Naive B cell (primary cell): ENCODE measurements at regions not wholly inside any gene's neighbourhood (a gene's known extent, or its start where the extent isn't known, plus 50 kb on each side); places are given as distances from the start of the nearest gene placed in this dataset.
A peak's percentile ranks its signal among the peaks of the same experiment; 100 is the strongest.

Experiments
- ATAC-seq, 2 donors: fragments of 150-1000 bp; cut with Tn5 transposase; 2 replicates each; pipeline ENCODE4 v1.10.0; 2021; ENCODE audit warnings: low read depth in 2 of 2, mild to moderate bottlenecking in 2 of 2, moderate library complexity in 2 of 2
- DNase-seq: peaks from one replicate; pipeline ENCODE4 v3.0.0; 2022
- H3K27ac Mint-ChIP-seq, 6 donors: one replicate each; pipeline ENCODE4 v1.8.0; 2020 to 2022; ENCODE audit warnings: mild to moderate bottlenecking in 6 of 6, mixed read lengths in 6 of 6, moderate library complexity in 5 of 6, inconsistent platforms in 2 of 6
- H3K27me3 Mint-ChIP-seq, 3 donors: one replicate each; pipeline ENCODE4 v1.8.0; 2021 to 2022; ENCODE audit warnings: mixed read lengths in 3 of 3, mild to moderate bottlenecking in 1 of 3
- H3K36me3 Mint-ChIP-seq, 2 donors: one replicate each; pipeline ENCODE4 v1.8.0; 2020 to 2022; ENCODE audit warnings: mixed read lengths in 2 of 2, inconsistent platforms in 1 of 2, mild to moderate bottlenecking in 1 of 2
- H3K4me1 Mint-ChIP-seq, 3 donors: one replicate each; pipeline ENCODE4 v1.8.0; 2020 to 2022; ENCODE audit warnings: mixed read lengths in 3 of 3, inconsistent platforms in 1 of 3, mild to moderate bottlenecking in 1 of 3, moderate library complexity in 1 of 3
- H3K4me3 Mint-ChIP-seq, 8 donors: one replicate each; pipeline ENCODE4 v1.8.0; 2020 to 2022; ENCODE audit warnings: mild to moderate bottlenecking in 8 of 8, mixed read lengths in 8 of 8, moderate library complexity in 8 of 8, inconsistent platforms in 2 of 8
- H3K9me3 Mint-ChIP-seq, 7 donors: one replicate each; pipeline ENCODE4 v1.8.0; 2020 to 2022; ENCODE audit warnings: mixed read lengths in 7 of 7, mild to moderate bottlenecking in 5 of 7, inconsistent platforms in 2 of 7, moderate library complexity in 1 of 7

DNA sequence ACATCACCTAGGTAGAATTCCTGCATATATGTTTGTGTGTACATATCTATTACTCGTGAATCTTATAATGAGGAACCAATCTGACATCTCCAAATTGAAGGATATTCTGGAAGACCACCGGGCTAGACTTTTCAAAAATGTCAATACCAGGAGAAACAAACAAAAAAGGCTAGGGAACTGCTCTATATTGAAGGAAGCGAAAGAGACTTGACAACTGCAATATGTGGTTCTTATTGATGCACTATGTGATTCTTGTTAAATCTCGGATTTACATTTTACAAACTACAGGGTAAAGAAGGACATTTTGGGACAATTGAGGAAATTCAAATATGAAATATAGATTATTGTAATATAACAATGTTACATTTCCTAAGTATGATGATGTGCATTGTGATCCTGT, 137.5 kb upstream of the CCDC54 start:
- no peak for ATAC-seq
- H3K27ac Mint-ChIP-seq: no peak overlapping the region
- DNase-seq: no peak
- peaks cover 3 to 9% (median 5%) of the 10 kb centered on the region in 3 donors for H3K27me3 Mint-ChIP-seq
- no peaks in the 10 kb centered on the region for H3K36me3 Mint-ChIP-seq
- no peaks in the 10 kb centered on the region for H3K9me3 Mint-ChIP-seq
- peak overlapping the region; percentile 71 to 97 (median 90) for H3K4me3 Mint-ChIP-seq
- H3K4me1 Mint-ChIP-seq: peaks cover 13 to 18% (median 17%) of the 10 kb centered on the region in 3 donors

DNA sequence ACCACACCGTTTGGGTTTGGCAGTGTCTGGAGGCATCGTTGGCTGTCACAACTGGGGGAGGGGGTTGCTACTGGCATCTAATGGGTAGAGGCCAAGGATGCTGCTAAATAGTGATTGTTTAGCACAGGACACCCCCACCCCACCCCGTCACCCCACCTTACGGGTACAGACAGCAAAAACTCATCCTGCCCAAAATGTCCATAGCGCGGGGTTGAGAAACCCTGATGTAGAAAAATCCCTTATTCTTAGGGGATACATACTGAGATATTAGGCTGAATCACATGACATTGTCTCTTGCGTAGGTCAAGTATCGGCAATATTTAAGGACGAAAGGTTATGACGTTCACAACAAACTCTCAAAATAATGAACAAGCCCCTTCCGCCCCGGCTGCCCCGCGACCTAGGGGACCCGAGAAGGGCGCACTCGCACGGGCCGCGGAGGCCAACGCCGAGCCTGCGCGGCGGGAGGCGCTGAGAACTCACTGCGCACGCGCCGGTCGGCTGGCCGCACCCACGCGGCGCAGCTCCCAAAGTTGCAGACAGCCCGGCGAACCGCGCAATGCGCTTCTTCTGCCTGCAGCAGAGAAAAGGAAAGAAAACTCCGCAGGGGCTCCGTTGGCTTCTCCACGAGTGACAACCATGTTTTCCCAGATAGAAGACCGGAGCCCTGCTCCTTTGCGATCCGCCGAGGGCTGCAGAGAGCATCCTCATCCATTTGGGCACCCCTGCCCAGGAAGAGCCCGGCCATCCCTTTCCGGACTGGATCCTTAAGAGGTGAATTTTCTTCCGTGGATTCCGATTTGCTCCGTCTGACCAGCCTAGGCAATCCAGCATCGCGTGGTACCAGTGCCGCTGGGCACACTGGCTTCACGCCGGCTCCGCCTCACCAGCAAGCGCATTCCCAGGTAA, 136.8 kb upstream of the CCDC54 start:
- peaks cover 13 to 18% (median 16%) of the 10 kb centered on the region in 3 donors for H3K4me1 Mint-ChIP-seq

DNA sequence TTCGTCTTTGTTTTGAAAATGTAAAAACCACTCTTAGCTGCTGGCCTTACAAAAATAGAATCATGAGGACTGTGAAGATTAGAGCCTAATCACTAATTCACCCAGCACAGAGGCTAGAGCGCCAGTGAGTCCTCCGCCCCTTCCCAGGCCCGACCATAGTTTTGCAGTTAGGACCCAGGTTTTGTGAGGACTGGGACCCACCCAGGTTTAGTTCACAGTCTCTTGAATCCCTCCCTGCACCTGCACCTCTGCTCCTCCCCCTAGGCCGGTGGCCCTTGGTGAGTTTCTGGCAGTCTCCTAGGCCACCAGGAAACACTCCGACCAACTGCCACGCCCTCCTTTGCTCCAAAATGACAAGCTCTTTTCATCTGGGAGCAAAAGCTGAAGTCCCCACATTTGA, 136.0 kb upstream of the CCDC54 start:
- peak; percentile 17 for DNase-seq
- ATAC-seq: peak; percentile 29 to 36
- Mint-ChIP-seq H3K9me3 (no peaks in the 10 kb centered on the region), H3K36me3 (no peaks in the 10 kb centered on the region), H3K4me3 (peak overlapping the region; percentile 85 to 97 (median 92)), H3K27ac (peak overlapping the region in 4 of 6 donors; percentile 6 to 85 (median 60)), H3K27me3 (peaks cover 0 to 3% (median 0%) of the 10 kb centered on the region in 3 donors), H3K4me1 (peaks cover 6 to 12% (median 9%) of the 10 kb centered on the region in 3 donors)

More for the DNA sequence above, 136.8 kb upstream of the CCDC54 start:
- peak; percentile 88 to 91 for ATAC-seq
- peak; percentile 72 for DNase-seq
- Mint-ChIP-seq H3K27ac (peak overlapping the region in 5 of 6 donors; percentile 6 to 85 (median 60)), H3K27me3 (peaks cover 0 to 8% (median 5%) of the 10 kb centered on the region in 3 donors), H3K9me3 (no peaks in the 10 kb centered on the region), H3K4me3 (peak overlapping the region; percentile 85 to 97 (median 92)), H3K36me3 (no peaks in the 10 kb centered on the region)

DNA sequence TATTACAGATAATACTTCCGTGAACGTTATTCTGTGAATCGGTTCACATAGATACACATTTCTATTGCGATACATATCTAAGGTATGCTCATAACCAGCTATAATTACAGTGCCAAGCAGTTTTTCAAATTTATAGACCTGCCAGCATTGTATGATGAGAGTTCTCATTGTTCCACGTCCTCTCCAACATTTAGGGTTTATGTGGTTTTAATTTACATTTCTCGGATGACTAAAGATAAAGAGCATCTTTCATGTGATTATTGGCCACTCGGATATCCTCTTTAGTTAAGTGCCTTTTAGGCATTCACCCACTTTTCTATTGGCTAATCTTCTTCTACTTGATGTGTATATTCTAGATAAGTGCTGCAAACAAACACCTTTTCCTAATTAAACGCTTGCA, 134.7 kb upstream of the CCDC54 start:
- H3K27ac Mint-ChIP-seq: no peak overlapping the region
- no peak for DNase-seq
- ATAC-seq: no peak
- H3K27me3 Mint-ChIP-seq: peaks cover 0 to 3% (median 0%) of the 10 kb centered on the region in 3 donors
- H3K36me3 Mint-ChIP-seq: no peaks in the 10 kb centered on the region
- peak overlapping the region in 3 of 8 donors; percentile 41 to 84 (median 47) for H3K4me3 Mint-ChIP-seq
- no peaks in the 10 kb centered on the region for H3K9me3 Mint-ChIP-seq
- H3K4me1 Mint-ChIP-seq: peaks cover 6 to 12% (median 9%) of the 10 kb centered on the region in 3 donors

DNA sequence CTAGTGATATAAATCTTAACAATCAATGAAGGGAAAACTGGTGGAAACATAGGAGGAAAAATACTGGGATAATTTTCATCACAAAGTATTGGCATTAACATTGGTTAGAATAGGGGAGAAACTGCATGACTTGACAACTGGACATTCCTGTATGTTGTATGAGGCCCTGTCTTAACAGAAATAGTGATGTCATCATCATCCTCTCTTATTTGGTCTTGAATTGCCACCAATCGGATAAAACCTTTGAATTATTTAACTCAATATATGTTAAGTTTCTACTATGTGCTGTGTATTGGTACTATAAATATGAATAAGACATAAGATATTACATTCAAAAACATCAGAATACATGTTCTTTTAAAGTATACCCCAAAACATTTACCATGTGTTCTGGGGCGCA, 130.1 kb upstream of the CCDC54 start:
- ATAC-seq (no peak), DNase-seq (no peak)
- H3K27me3 Mint-ChIP-seq: peaks cover 0 to 3% (median 0%) of the 10 kb centered on the region in 3 donors
- no peaks in the 10 kb centered on the region for H3K9me3 Mint-ChIP-seq
- no peak overlapping the region for H3K27ac Mint-ChIP-seq
- no peak overlapping the region for H3K4me3 Mint-ChIP-seq
- no peaks in the 10 kb centered on the region for H3K36me3 Mint-ChIP-seq
- H3K4me1 Mint-ChIP-seq: no peaks in the 10 kb centered on the region

DNA sequence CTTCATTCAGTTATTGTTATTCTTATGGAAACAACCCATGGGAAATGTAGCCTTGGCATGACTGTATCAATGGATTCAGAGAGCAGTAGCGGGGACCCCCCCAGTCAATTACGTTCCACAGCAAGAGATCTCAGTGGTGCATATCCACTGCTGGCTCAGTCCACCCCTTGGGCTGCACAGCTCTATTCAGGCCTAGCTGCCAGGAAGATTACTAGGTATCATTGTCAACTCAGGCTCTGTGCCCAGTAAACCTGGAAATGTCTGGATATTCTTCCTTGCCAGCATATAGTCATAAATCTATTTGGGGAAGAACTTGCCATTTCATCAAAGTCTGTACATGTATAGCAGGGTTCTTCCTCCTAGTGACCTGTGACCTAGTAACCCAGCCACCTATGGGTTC, 128.1 kb upstream of the CCDC54 start:
- no peaks in the 10 kb centered on the region for H3K36me3 Mint-ChIP-seq
- DNase-seq: no peak
- H3K27ac Mint-ChIP-seq: no peak overlapping the region
- no peaks in the 10 kb centered on the region for H3K9me3 Mint-ChIP-seq
- H3K4me1 Mint-ChIP-seq: no peaks in the 10 kb centered on the region
- H3K4me3 Mint-ChIP-seq: no peak overlapping the region
- no peak for ATAC-seq
- H3K27me3 Mint-ChIP-seq: no peaks in the 10 kb centered on the region

DNA sequence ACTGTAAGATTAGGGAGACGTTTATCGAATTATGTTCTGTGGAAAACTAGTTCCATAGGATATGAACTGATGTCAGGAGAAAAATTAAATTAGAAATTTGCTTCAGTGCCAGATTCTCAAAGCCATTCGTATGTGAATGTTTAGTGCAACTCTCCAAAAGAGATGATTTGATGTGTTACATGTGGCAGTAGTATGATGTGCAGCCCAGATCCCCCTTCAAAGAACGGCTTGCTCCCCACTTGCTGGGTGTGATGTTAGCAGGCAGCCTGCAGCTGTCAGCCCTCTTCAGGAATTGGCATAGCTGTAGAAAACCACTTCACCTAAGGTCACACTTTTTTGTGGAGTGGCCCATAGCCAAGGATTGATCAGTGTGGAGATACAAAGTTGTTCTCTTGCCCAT, 127.0 kb upstream of the CCDC54 start:
- DNase-seq (no peak), ATAC-seq (no peak)
- Mint-ChIP-seq H3K36me3 (no peaks in the 10 kb centered on the region), H3K27me3 (peaks cover 0 to 5% (median 0%) of the 10 kb centered on the region in 3 donors), H3K4me3 (no peak overlapping the region), H3K27ac (no peak overlapping the region), H3K9me3 (no peaks in the 10 kb centered on the region), H3K4me1 (no peaks in the 10 kb centered on the region)

DNA sequence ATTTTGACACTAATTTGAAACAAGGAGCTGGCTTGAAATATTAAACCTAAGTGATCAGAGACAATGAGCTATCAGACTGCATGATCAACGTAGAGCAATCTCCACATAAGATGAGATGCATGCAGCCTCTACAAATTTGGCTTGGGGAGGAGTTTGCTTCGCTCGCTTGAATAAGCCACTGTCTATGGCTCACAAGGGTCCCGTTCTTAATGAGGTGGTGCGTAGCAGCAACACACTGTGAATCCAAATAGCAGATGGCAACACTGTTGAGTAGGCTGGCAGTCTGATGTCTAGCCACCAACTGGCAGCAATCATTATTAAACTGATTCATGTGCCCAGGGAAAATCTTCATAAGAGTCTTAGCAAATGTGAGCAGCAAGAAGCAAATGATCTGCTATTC, 125.4 kb upstream of the CCDC54 start:
- DNase-seq (no peak), ATAC-seq (no peak)
- H3K9me3 Mint-ChIP-seq: no peaks in the 10 kb centered on the region
- no peaks in the 10 kb centered on the region for H3K4me1 Mint-ChIP-seq
- H3K4me3 Mint-ChIP-seq: no peak overlapping the region
- no peak overlapping the region for H3K27ac Mint-ChIP-seq
- H3K27me3 Mint-ChIP-seq: peaks cover 0 to 5% (median 0%) of the 10 kb centered on the region in 3 donors
- H3K36me3 Mint-ChIP-seq: no peaks in the 10 kb centered on the region

DNA sequence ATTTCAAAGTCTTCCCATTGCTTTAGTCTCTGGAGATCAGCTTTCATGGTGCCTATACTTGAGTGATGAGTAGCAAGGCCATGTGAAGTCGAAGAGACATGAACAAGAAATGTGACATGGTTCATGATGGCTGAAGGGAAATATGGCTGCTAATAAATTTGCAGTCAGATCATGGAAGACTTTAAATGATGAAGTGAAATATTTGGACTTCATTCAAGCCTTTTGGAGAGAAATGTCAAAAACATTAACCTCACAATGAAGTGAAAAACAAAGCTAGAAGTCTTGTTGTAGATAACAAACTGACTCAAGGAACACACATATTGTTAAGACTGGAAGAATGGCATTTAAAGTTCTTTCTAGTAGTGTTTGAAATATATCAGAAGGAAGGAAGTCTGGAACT, 120.3 kb upstream of the CCDC54 start:
- Mint-ChIP-seq H3K9me3 (peaks cover 0 to 1% (median 0%) of the 10 kb centered on the region in 7 donors), H3K4me3 (no peak overlapping the region), H3K36me3 (no peaks in the 10 kb centered on the region)

DNA sequence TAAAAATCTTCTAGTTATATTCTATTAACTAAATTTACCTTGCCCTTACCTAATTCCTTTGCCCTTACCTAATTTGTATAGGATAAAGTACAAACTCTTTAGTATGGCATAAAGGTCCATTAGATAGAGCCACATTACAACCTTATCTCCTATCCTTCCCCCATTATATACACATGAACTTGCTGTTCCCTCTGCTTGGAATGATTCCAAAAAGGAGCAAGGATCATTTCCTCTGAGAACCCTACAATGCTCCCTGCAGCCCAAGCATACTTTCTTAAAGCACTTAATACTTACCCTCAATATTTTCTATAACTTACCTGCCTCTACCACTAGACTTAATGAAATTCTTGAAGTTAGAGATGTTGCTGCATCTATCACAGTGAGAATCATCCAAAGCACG, 118.9 kb upstream of the CCDC54 start:
- H3K4me3 Mint-ChIP-seq: no peak overlapping the region
- peaks cover 0 to 5% (median 5%) of the 10 kb centered on the region in 3 donors for H3K27me3 Mint-ChIP-seq
- peaks cover 0 to 1% (median 0%) of the 10 kb centered on the region in 7 donors for H3K9me3 Mint-ChIP-seq
- H3K36me3 Mint-ChIP-seq: no peaks in the 10 kb centered on the region
- no peak overlapping the region for H3K27ac Mint-ChIP-seq
- DNase-seq (no peak), ATAC-seq (no peak)
- H3K4me1 Mint-ChIP-seq: no peaks in the 10 kb centered on the region

More for the DNA sequence above, 120.3 kb upstream of the CCDC54 start:
- no peak for DNase-seq
- no peaks in the 10 kb centered on the region for H3K4me1 Mint-ChIP-seq
- ATAC-seq: no peak
- no peak overlapping the region for H3K27ac Mint-ChIP-seq
- H3K27me3 Mint-ChIP-seq: peaks cover 0 to 5% (median 5%) of the 10 kb centered on the region in 3 donors

DNA sequence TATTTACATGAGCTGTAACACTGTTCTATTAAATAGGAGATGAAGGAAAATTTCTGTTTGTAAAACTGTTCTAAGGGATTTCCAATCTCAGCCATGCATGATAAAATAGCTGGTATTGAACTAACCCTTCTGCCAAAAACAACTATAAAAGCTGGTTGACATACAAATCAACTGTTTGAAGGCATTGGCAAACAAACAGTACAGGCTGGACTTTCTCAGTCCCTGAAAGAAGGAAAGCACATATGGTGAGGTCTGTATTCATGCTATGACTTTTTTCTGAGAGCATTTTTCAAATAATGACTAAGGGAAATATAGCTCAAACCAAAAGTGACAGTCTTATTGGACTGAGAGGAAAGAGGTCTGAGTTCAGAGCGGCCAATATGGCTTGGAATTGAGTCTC, 117.0 kb upstream of the CCDC54 start:
- Mint-ChIP-seq H3K4me1 (no peaks in the 10 kb centered on the region), H3K9me3 (peaks cover 0 to 1% (median 0%) of the 10 kb centered on the region in 7 donors), H3K27me3 (peaks cover 0 to 5% (median 0%) of the 10 kb centered on the region in 3 donors), H3K27ac (no peak overlapping the region), H3K4me3 (no peak overlapping the region), H3K36me3 (no peaks in the 10 kb centered on the region)
- DNase-seq (no peak), ATAC-seq (no peak)

DNA sequence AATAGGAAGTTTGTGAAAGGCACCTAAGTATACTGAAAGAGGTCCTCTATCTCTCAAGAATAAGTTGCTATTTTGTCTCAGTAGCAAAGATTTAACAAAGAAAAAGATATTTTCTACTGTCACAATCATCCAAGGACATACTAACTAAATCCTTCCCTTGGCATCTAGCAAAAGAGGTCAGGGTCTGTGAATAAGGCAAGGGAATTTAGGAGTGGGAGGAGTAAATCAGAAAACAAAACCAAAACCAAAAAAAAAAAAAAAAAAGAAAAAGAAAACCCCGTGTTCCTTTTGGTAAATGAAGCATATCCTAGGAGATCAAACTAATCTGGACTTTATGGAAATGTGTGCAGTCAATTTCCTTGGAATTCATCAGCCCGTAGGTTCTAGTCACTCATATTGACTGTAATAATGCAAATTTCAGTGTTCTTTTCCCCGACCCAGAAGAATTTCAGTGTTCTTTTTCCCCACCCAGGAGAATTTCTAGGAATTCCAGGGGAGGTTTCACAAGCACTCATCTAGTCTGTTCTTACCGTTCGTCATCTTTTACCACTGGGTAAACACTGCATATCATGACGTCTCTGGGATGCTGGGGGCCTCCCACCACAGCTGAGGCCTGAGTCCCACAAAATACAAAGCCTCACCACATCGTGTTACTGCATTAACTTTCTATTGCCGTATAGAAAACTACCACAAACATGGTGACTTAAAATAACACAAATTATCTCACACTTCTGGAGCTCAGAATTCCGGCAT, 113.8 kb upstream of the CCDC54 start:
- Mint-ChIP-seq H3K36me3 (no peaks in the 10 kb centered on the region), H3K4me1 (no peaks in the 10 kb centered on the region), H3K27me3 (peaks cover 0 to 5% (median 0%) of the 10 kb centered on the region in 3 donors), H3K4me3 (no peak overlapping the region), H3K27ac (no peak overlapping the region), H3K9me3 (peaks cover 0 to 1% (median 0%) of the 10 kb centered on the region in 7 donors)
- DNase-seq (no peak), ATAC-seq (no peak)

DNA sequence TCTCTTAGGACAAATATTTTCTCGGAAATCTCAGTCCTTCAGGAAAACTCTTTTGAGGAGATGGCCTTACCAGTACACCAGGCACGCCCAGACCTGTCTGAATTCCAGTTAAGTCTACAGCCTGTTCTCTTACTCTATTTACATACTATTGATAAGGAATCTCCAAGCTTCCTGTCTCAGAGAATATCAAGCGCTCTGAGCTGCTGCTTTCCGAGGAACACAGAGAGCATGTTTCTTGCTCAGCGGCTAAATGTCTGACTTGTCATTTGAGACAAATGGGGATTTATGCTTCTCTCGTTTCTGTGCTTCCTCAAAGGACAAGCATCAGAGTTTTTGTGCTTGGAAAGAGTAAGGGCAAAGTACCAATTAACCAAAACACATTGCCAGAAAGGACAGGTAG, 112.4 kb upstream of the CCDC54 start:
- no peaks in the 10 kb centered on the region for H3K36me3 Mint-ChIP-seq
- no peak overlapping the region for H3K4me3 Mint-ChIP-seq
- H3K4me1 Mint-ChIP-seq: no peaks in the 10 kb centered on the region
- H3K9me3 Mint-ChIP-seq: peaks cover 0 to 1% (median 0%) of the 10 kb centered on the region in 7 donors
- DNase-seq: no peak
- ATAC-seq: no peak
- no peaks in the 10 kb centered on the region for H3K27me3 Mint-ChIP-seq
- no peak overlapping the region for H3K27ac Mint-ChIP-seq
